ENCODE measurements at regions not wholly inside any gene's neighbourhood (a gene's known extent, or its start where the extent isn't known, plus 50 kb on each side); places are given as distances from the start of the nearest gene placed in this dataset.
"Not testable (repeated sequence)": the region's sequence is repeated elsewhere in the genome, so short reads cannot be mapped to it uniquely, and the experiment has no call there.

DNA sequence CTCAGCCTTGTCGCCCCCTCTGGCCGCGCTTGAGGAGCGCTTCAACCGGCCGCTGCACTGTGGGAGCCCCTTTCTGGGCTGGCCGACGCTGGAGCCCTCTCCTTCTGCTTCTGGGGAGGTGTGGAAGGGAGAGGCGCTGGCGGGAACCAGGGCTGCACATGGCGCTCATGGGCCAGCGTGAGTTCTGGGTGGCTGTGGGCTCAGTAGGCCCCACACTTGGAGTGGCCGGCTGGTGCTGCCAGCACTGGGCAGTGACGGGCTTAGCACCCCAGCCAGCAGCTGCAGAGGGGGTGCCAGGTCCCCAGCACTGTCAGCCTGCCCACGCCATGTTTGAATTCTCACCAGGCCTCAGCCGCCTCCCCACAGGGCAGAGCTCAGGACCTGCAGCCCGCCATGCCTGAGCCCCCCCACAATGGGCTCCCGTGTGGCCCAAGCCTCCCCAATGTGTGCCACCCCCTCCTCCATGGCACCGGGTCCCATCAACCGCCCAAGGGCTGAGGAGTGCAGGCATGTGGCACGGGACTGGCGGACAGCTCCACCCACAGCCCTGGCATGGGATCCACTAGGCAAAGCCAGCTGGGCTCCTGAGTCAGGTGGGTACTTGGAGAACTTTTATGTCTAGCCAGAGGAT is 615.2 kb downstream of the TRIML1 start:
- no peak for DNase-seq

DNA sequence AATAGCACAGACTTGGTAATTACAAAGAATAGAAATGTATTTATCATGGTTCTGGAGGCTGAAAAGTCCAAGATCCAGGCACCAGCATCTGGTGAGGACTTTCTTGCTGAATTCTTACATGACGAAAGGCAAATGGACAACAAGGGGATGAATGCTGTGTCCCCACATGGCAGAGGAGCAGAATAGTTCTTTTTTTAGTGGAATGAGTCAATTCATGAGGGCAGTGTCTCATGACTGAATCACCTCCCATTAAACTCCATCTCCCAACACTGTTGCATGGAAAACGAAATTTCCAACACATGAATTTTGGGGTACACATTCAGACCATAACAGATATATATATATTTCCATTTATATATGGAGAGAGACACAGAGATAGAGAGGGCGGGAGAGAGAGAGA is 628.3 kb downstream of the TRIML1 start:
- no peak for DNase-seq

DNA sequence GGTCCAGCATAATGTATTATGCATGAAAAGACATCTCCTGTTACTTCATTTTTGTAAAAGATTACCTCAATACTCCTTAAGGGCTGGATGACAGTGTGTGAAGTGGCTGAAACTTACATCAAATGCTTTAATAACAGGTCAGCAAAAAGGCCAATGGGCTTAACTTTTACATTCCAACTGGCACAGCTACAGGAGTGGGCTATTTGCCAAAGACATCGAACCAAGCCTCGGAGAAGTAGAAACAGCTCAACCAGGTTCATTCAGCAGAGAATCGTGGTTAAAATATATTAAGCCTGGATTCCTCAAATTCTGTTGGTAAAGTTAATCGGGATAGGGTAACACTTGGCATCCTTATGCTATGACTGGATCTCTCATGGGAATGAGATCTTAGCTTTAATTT is 639.7 kb downstream of the TRIML1 start:
- DNase-seq, result no peak

DNA sequence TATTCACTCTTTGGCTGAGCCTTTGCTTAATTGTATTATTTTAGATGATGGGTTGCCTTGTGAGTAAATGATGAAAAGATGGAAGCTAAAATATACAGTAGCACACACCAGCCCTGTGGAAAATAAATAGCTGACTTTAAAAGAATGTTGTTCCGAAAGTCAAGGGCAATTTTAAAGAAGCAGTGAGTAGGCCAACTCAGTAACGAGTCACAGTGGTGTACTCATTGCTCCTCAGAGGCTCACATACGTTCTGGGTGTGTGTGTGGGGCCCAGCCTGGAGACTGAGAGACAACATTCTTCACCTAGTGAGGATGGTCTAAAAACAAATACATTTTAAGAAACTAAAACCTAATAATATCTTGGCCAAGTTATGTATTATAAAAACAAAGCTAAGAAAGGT is 640.3 kb downstream of the TRIML1 start:
- no peak for DNase-seq

DNA sequence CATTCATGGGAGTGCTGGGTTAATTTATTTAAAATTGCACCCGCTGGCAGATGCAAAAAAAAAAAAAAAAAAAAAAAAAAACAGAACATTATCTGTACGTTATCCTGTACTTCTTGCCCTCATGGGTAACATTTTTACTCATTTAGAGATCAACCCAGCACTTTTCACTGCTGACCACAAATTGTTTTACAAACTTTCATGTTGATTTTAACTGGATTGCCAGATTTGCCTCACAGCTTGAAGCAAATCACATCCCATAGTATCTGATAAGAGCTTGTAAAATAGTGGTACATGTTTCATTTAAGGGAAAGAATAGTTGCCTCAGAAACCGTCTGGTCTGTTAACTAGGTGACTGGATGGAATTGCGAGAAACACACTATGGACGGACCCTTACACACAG is 640.8 kb downstream of the TRIML1 start:
- DNase-seq, result no peak

DNA sequence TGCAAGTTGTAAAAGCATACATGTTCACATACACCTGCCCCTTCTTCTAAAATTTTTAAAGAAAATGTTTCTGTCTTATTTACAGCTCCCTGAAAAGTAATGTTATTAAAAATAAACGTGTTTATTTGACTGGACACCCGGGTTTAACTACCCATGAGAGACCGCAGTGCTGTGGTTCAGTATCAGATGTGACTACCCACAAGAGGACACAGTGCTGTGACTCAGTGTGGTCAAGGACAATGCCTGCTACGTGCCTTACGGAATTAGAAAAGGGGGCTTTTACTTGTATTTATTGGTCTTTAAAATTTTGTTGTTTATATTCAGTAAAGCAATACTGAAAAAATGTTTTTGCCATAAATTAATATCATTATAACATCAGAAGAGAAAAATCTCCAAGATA is 641.4 kb downstream of the TRIML1 start:
- DNase-seq, result no peak

DNA sequence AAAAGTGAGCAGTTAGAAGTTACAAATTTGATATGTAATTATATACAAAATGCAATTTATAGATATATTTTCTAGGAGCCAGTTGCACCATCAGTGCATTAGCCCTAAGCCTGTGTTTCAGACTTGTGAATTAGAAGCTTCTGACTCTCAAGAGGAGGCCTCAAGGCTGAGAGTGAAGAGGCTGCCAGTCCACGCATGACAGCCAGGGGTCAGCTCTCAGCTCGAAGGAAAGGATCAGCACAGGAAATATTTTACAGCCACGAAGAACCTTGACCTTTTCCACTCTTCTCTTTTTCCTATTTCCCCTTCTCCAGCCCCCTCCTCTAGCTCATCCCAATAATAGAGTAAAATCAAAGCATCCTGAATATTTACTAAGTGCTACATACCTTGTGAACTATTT is 642.4 kb downstream of the TRIML1 start:
- DNase-seq, result no peak

DNA sequence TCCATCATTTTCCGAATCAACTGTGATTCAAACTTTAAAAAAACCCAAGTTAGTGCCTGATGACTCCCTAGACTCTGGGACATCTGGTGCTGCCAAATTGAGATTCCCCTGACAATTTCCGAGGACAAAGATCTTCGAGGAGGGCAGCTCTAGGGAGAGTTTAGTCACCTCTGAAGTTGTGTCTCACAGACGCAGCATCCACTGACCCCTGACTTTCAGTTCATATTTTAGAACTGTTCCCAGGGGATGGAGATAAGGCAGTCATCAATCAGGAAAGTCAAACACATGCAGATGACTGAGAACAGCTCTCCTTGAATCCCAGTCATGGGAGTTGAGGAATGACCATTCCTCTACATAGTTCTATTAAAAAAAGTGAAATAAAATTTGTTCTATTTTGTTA is 643.9 kb downstream of the TRIML1 start:
- no peak for DNase-seq

DNA sequence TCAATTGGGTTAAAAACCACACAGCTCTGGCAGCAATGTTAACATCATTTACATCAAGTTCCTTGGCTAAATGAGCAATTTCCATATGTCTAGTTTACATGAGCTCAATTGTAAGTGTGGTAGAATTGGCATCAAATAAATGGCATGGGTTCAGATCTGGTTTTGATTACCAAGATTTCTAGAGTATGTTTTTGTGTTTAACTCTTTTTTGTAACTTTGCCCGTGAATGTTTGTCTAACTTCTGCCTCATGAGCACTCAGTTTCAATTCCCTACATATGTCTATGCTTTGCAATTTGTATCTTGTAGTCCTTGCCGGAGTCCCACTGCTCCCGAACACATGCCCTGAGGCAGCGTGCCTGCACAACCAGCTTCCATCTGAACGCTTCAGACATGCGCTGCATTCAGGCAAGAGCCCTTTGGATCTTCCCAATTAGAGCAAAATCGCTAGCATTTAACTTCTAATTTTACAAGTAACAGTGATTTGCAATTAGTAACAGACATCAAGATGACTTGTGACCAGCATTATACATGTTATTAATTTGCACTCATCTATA is 644.4 kb downstream of the TRIML1 start:
- DNase-seq, result no peak

DNA sequence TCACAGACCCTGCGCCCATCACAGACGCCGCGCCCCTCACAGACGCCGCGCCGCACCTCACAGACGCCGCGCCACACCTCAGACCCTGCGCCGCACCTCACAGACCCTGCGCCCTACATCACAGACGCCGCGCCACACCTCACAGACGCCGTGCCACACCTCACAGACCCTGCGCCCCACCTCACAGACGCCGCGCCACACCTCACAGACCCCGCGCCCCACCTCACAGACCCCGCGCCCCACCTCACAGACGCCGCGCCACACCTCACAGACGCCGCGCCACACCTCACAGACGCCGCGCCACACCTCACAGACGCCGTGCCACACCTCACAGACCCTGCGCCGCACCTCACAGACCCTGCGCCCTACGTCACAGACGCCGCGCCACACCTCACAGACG is 657.4 kb downstream of the TRIML1 start:
- DNase-seq, result not testable (repeated sequence)

DNA sequence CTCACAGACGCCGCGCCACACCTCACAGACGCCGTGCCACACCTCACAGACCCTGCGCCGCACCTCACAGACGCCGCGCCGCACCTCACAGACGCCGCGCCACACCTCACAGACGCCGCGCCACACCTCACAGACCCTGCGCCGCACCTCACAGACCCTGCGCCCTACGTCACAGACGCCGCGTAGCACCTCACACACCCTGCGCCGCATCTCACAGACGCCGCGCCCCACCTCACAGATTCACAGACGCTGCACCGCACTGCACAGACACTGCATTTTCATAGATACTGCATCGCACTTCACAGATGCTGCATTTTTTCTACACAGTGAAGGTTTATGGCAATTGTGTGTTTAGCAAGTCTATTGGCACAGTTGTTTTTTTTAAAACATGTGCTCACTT is 657.8 kb downstream of the TRIML1 start:
- not testable (repeated sequence) for DNase-seq

DNA sequence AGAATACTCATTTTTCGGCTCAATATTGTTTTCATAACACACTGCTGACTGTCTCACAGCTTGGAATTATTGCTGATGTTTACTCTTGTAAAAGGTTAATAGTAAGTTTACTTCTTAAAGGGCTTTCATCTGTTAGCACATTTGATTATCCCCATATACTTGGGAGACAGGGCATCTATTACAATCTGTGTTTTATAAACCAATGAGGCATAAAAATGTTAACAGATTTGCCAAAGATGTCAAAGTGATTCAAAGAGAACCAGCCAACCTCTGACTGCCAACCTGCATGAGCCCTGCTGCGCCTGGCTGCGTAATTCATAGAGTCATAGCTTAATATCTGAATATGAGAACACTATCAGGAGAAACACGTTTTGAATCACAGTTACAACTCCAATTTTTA is 665.6 kb downstream of the TRIML1 start:
- no peak for DNase-seq

DNA sequence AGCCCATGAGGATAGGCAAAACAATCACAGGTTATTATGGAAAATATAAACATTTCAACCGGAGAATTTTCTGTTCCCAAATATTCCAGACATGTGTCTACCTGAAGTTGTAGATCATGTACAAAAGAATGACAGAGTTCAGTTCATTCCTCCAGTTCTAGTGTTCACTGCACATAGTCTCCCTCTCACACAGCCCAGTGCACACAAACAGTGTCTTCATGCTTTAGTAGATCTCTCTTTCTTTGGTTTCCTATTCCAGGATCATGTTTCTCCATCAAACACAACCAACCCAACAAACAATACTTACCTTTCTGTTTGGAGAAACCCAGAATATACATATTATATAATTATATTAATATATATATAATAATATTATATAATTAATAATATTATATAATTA is 671.9 kb downstream of the TRIML1 start:
- no peak for DNase-seq

DNA sequence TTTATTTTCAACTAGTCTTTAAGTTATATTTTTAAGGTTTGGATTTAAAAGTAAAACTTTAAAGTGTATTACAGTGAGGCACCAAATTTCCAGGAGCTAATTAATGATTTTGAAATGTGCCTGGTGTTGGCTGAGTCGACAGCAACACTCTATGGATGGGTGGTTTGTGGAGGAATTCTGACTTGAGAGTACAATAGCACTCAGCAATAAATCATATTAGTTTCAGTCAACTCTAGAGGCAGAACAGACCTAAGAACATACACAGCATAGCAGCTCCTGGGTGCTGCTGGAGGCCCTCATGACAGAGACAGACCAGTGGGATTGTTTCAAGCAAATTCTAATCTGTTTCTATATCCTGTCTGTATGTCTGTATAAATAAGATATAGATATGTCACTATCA is 673.4 kb downstream of the TRIML1 start:
- DNase-seq, result no peak

DNA sequence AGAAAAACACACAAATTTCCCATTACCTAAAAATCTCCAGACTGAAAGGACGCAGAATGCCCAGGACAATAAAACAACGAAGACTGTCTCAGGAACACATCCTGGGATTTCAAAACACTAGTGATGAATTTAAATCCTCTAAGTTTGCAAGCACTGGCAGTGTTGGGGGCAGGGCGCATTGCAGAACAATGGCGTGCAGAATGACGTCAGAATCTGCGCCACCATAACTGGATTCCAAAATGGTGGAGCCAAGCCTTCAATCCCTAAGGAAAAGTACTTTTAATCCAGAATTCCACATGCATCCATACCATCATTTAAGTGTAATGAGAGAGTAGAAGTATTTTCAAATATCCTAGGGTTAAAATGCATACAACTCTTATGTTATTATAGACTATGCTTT is 679.1 kb downstream of the TRIML1 start:
- DNase-seq, result no peak

DNA sequence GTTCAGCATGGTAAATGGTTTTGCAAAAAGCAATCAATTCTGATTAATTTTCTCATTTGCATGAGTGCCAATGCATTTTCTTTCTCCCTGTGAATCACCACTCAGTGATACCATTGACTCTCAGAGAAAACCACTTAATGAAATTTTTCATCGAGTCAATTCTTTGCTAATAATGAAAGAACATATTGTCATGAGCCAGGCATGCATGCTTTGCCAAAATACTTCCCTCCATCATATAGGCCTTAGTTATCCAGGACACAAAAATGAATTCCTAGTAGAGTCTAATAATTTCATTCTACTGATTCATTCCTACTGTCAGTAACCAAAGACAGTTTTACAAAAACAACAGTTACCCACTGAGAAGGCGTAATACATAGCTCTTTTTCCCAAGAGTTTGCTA is 680.0 kb downstream of the TRIML1 start:
- no peak for DNase-seq

DNA sequence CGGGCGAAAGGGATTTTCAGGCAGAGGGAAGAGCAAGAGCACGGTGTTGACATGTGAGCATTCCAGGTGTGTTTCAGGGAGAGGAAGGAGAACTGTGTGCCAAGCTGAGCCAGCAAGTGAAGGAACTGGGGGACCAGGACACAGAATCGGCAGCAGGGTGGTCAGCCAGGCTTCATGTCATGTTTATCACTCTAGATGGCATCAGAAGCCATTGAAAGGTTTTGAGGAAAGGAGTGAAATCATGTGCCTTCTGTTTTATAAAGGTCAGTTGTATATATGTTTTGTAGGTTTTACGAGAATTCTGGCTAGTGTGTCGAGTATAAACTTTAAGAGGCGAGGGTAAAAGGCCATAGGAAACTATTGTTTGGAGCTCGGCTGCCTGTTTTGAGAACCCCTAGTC is 682.3 kb downstream of the TRIML1 start:
- no peak for DNase-seq

DNA sequence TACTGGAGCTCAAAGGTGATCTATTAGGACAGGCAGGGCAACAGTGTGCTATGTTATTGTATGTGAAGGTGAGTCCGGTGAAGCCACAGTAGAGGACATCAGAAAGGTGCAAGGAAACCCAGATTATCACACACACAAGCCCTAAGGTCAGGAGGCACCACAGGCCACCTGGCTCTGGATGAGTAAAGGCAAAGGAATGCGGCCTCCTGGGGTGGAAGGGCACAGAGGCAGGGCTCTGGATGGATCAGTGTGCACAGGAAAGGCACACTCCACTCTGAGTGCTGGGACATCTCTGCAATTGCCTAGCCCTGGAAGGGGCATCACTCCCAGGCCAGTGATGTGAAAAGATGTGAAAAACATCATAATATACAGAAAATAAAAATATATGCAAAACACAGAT is 683.5 kb downstream of the TRIML1 start:
- DNase-seq, result no peak

DNA sequence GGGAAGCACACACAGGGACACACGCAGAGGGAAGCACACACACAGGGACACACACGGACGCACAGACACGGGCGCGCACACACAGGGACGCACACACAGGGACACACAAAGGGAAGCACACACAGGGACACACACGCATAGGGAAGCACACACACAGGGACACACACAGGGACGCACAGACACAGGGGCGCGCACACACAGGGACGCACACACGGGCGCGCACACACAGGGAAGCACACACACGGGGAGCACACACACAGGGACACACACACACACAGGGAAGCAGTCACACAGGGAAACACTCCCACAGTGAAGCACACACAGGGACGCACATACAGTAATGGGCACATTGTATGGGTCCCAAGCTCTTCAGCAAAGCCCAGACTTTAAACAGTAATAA is 685.3 kb downstream of the TRIML1 start:
- DNase-seq, result no peak

DNA sequence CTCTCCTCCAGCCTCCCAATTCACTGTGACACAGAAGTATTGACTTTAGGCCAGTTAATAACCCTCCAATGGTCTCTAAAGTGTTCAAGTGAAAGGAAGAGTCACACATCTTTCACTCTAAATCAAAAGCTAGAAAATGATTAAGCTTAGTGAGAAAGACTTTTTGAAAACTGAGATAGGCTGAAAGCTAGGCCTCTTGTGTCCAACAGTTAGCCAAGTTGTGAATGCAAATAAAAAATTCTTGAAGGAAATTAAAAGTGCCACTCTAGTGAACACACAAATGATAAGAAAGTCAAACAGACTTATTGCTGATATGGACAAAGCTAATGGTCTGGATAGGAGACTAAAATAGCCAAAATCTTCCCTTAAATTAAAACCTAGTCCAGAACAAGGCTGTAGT is 687.2 kb downstream of the TRIML1 start:
- no peak for DNase-seq

DNA sequence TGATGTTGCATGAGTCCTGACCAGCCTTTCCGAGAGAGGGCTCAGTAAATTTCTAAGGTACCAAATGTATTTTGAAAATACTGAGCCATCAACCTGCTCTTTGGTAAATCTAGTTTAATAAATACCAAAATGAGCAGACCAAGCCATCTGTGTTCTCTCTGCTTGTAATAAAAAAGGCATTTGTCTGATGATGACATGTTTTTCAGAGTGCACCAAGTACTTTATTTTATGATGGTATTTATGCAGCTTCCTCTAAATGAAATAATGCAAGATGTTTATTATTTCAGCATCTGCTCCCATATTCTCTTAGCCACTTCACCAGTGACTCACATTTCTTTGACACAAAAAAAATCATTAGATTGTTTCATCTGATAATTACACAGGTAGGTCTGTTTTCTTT is 700.5 kb downstream of the TRIML1 start:
- DNase-seq, result no peak

DNA sequence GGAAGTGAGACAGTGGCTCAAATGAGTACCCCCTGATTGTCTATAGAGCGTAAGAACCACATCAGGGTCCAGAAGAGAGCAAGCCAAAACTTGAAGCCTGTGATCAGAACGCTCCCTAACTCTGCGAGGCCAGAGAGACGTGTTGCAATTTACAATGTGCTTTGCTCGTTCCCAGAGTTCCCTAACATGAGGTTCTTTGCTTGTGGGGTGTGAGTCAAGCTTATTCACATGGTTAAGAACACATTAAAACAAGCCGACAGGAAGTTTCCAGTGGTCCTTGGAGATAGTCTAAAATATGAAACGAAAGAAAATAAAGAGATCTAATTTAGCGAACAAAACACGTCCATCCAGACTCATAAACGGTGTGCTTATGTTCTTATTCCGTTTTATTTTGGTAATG is 702.3 kb downstream of the TRIML1 start:
- no peak for DNase-seq

DNA sequence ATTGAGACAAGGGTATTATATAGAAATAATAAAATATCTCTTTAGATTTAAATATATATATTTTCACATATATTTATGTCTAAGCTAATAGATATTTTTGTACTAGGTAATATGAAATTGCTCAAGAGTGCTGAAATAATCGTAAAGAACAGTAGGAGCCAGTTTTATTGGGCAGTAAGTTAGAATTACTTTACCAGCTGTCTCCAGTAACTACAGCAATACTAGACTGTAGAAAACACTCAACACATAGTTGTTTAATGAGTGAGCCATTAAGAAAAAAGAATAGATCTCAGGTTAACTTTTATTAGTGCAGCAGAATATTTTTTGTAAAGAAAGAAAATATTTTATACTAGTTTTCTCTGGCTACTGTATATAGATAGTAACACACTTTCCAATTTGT is 715.2 kb downstream of the TRIML1 start:
- DNase-seq, result no peak

DNA sequence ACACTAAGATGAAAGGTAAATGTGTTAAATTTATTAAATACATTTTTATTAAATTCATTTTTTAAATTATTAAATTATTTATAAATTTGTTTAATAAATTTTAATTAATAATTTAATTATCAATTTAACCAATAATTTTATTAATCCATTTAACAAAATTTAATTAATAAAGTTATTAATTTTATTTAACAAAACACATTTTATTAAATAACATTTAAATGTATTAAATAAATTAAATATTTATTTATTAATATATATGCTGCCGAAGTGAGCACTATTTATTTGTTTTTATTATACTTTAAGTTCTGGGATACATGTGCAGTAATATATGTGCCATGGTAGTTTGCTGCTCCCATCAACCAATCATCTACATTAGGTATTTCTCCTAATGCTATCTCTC is 719.5 kb downstream of the TRIML1 start:
- DNase-seq, result no peak

DNA sequence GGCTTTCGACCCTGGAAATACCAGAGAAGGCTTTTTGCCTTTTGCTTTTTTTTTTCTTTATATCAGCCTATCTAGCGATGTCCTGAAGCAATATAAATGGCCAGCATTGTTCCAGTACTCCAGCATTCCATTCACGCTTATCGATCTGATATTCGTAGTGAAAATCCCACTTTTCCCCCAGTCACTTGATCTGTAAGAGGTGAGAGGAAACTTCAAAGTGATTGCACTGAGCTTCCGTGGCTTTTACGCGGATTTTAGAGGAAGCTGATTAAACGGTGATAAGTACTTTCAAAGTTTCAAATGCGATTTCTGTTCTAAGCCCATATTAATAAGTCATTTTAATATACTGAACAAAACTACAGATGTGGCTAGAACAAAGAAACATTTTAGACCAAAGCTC is 725.5 kb downstream of the TRIML1 start:
- no peak for DNase-seq

DNA sequence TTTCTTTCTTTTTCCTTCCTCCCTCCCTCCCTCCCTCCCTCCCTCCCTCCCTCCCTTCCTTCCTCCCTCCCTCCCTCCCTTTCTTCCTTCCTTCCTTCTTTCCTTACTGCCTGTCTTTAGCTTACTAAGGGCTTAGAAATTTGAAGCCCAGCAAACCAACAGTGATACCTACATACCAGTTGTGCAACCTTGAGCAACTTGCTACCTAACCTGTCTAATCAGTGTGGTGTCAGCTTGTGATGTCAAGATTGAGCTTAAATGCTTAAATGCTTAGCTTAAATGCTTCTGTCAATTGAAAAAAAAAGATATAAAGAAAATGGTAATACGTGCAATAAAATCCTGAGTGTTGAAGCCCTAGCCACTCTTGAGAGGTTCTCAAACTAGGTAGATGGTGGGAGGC is 728.6 kb downstream of the TRIML1 start:
- DNase-seq, result no peak
